Endothelial cell (in vitro differentiated cells): ENCODE measurements at regions not wholly inside any gene's neighbourhood (a gene's known extent, or its start where the extent isn't known, plus 50 kb on each side); places are given as distances from the start of the nearest gene placed in this dataset.
A peak's percentile ranks its signal among the peaks of the same experiment; 100 is the strongest.

Experiments
- DNase-seq: peaks from one replicate; pipeline ENCODE4 v3.0.0; 2021; ENCODE audit warnings: low spot score
- H3K27ac Mint-ChIP-seq: one replicate; pipeline ENCODE4 v1.8.0; 2021; ENCODE audit warnings: mixed read lengths, inconsistent platforms; ENCODE audit not compliant: unreplicated experiment
- H3K27me3 Mint-ChIP-seq: one replicate; pipeline ENCODE4 v1.8.0; 2021; ENCODE audit warnings: mild to moderate bottlenecking, moderate library complexity, mixed read lengths, inconsistent platforms; ENCODE audit not compliant: unreplicated experiment
- H3K36me3 Mint-ChIP-seq: one replicate; pipeline ENCODE4 v1.8.0; 2021; ENCODE audit warnings: mild to moderate bottlenecking, low read depth, mixed read lengths, inconsistent platforms; ENCODE audit not compliant: unreplicated experiment
- H3K4me1 Mint-ChIP-seq: one replicate; pipeline ENCODE4 v1.8.0; 2021; ENCODE audit warnings: mild to moderate bottlenecking, mixed read lengths, inconsistent platforms; ENCODE audit not compliant: unreplicated experiment
- H3K4me3 Mint-ChIP-seq: one replicate; pipeline ENCODE4 v1.8.0; 2021; ENCODE audit warnings: mild to moderate bottlenecking, mixed read lengths, inconsistent platforms; ENCODE audit not compliant: unreplicated experiment
- H3K9me3 Mint-ChIP-seq: one replicate; pipeline ENCODE4 v1.8.0; 2021; ENCODE audit warnings: mixed read lengths, inconsistent platforms; ENCODE audit not compliant: unreplicated experiment
- TF ChIP-seq, protein P1 (sequence below): fragments of 200-600 bp; sonication (generic); IDR thresholded peaks from one replicate; pipeline ENCODE4 v1.5.0; 2021; ENCODE audit warnings: antibody characterized with exemption; ENCODE audit not compliant: unreplicated experiment

GRCh38 chr22:46067159-46068111 lies 82.9 kb upstream of the PPARA start:
- DNase-seq = no peak
- H3K27me3 Mint-ChIP-seq = peaks cover 14% of the 10 kb centered on the region
- H3K9me3 Mint-ChIP-seq = no peaks in the 10 kb centered on the region
- no peak overlapping the region for H3K4me3 Mint-ChIP-seq
- H3K27ac Mint-ChIP-seq = no peak overlapping the region
- TF ChIP-seq, protein P1, sequence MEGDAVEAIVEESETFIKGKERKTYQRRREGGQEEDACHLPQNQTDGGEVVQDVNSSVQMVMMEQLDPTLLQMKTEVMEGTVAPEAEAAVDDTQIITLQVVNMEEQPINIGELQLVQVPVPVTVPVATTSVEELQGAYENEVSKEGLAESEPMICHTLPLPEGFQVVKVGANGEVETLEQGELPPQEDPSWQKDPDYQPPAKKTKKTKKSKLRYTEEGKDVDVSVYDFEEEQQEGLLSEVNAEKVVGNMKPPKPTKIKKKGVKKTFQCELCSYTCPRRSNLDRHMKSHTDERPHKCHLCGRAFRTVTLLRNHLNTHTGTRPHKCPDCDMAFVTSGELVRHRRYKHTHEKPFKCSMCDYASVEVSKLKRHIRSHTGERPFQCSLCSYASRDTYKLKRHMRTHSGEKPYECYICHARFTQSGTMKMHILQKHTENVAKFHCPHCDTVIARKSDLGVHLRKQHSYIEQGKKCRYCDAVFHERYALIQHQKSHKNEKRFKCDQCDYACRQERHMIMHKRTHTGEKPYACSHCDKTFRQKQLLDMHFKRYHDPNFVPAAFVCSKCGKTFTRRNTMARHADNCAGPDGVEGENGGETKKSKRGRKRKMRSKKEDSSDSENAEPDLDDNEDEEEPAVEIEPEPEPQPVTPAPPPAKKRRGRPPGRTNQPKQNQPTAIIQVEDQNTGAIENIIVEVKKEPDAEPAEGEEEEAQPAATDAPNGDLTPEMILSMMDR = no peak
- H3K36me3 Mint-ChIP-seq = no peaks in the 10 kb centered on the region
- H3K4me1 Mint-ChIP-seq = no peaks in the 10 kb centered on the region

- TF ChIP-seq, protein P1 = no peak
- H3K27me3 Mint-ChIP-seq = peaks cover 21% of the 10 kb centered on the region
- H3K4me1 Mint-ChIP-seq = no peaks in the 10 kb centered on the region
- no peaks in the 10 kb centered on the region for H3K36me3 Mint-ChIP-seq
- H3K27ac Mint-ChIP-seq = no peak overlapping the region
- no peaks in the 10 kb centered on the region for H3K9me3 Mint-ChIP-seq
- no peak for DNase-seq
- no peak overlapping the region for H3K4me3 Mint-ChIP-seq
These were observed 82.1 kb upstream of the PPARA start for GRCh38 chr22:46068181-46068592.

DNA sequence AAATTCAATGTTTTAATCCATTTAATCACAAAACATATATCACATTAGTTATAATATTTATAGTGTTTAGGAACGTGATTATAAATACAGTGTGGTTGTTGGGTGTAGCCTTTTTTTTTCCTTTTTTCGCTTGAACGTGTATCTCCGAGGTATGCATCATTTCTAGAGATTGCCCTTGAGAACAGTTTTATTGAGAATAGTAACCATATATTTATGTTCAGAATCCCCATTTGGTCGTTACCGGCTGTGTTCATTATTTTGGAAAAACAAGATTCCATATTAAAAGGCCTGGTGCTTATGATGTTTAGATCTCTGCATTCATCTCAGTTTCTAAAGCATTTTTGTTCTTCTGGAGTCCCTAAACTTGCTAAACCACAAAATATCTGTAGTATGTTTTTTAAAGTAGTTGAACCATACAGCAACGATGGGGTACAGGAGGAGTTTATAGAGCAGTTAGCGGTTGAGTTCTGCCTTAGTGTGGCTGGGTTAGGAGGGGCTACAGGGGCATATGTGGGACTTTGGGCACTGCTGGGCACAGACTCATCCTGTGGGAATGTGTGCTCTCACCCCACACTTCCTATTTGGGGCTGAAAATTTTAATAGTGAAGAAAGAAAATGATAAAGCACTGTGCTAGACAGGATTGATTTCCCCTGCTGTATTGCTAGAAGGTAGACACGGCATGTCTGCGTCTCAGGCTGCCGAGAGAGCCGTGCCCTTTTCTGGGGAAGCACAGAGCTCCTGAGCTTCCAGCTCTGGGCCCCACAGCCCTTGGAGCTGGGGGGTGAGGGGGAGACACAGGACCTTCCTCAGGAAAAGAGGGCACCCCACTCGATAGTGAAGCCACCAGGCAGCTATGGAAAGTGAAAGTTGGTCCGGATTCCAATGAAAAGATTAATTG lies 81.5 kb upstream of the PPARA start:
- no peaks in the 10 kb centered on the region for H3K36me3 Mint-ChIP-seq
- no peak for DNase-seq
- no peaks in the 10 kb centered on the region for H3K9me3 Mint-ChIP-seq
- H3K4me3 Mint-ChIP-seq = no peak overlapping the region
- H3K4me1 Mint-ChIP-seq = no peaks in the 10 kb centered on the region
- TF ChIP-seq, protein P1 = no peak
- no peak overlapping the region for H3K27ac Mint-ChIP-seq
- peaks cover 18% of the 10 kb centered on the region for H3K27me3 Mint-ChIP-seq

GRCh38 chr22:46069521-46070214 lies 80.7 kb upstream of the PPARA start:
- Mint-ChIP-seq H3K27me3 (peaks cover 18% of the 10 kb centered on the region), H3K36me3 (no peaks in the 10 kb centered on the region), H3K4me3 (peak overlapping the region; percentile 50), H3K4me1 (no peaks in the 10 kb centered on the region), H3K9me3 (no peaks in the 10 kb centered on the region), H3K27ac (no peak overlapping the region)
- TF ChIP-seq, protein P1 = no peak
- no peak for DNase-seq
